A673 (cell line): ENCODE measurements at regions not wholly inside any gene's neighbourhood (a gene's known extent, or its start where the extent isn't known, plus 50 kb on each side); places are given as distances from the start of the nearest gene placed in this dataset.

Source experiments
- EZH2 ChIP-seq: fragments of 200-600 bp; sonication (generic); IDR thresholded peaks from 2 replicates; pipeline ENCODE4 v1.6.1; 2017; ENCODE audit warnings: borderline replicate concordance, low read depth, mild to moderate bottlenecking, mixed read lengths, antibody characterized with exemption, low read length; ENCODE audit not compliant: poor library complexity, severe bottlenecking
- TF ChIP-seq, protein P1 (sequence below): fragments of 300-800, 200-600 bp; sonication (generic); conservative IDR thresholded peaks from 2 replicates; pipeline ENCODE4 v1.5.1; 2017; ENCODE audit warnings: low read depth, mild to moderate bottlenecking, antibody characterized with exemption, low read length, moderate library complexity, mixed read lengths

DNA sequence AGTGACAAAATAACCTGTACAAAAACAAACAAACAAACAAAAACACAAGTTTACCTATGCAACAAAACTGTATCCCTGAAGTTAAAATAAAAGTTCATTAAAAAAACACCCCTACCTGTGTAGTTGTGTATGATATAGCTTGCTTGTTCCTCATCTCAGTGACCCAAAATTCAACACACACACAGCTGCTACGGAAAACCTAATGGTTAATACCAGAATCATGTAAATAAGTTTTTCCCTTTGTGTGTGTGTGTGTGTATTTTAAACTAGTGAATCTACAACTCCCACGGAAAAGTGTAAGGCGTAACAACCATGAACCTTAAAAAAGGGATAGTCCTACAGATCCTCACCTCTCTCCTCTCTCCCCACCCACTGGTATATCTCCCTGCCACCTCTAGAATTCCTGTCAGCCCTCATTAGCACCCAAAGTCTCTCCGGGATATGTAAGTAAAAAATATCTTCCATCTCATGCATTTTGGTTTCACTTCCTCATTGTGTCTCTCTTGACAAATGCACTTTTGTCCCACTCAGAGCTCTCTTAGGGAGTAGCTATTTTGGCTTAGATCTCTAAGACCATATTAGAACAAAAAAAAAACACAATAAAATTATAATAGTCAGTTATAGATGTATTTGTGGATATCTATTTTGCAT is 2236.5 kb downstream of the PCDH9 start:
- TF ChIP-seq, protein P1, sequence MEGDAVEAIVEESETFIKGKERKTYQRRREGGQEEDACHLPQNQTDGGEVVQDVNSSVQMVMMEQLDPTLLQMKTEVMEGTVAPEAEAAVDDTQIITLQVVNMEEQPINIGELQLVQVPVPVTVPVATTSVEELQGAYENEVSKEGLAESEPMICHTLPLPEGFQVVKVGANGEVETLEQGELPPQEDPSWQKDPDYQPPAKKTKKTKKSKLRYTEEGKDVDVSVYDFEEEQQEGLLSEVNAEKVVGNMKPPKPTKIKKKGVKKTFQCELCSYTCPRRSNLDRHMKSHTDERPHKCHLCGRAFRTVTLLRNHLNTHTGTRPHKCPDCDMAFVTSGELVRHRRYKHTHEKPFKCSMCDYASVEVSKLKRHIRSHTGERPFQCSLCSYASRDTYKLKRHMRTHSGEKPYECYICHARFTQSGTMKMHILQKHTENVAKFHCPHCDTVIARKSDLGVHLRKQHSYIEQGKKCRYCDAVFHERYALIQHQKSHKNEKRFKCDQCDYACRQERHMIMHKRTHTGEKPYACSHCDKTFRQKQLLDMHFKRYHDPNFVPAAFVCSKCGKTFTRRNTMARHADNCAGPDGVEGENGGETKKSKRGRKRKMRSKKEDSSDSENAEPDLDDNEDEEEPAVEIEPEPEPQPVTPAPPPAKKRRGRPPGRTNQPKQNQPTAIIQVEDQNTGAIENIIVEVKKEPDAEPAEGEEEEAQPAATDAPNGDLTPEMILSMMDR: no peak
- no peak for TF ChIP-seq EZH2
